Endothelial cell (in vitro differentiated cells): ENCODE measurements at regions not wholly inside any gene's neighbourhood (a gene's known extent, or its start where the extent isn't known, plus 50 kb on each side); places are given as distances from the start of the nearest gene placed in this dataset.

Experiments
- DNase-seq: peaks from one replicate; pipeline ENCODE4 v3.0.0; 2021; ENCODE audit warnings: low spot score
- H3K27ac Mint-ChIP-seq: one replicate; pipeline ENCODE4 v1.8.0; 2021; ENCODE audit warnings: mixed read lengths, inconsistent platforms; ENCODE audit not compliant: unreplicated experiment
- H3K27me3 Mint-ChIP-seq: one replicate; pipeline ENCODE4 v1.8.0; 2021; ENCODE audit warnings: mild to moderate bottlenecking, moderate library complexity, mixed read lengths, inconsistent platforms; ENCODE audit not compliant: unreplicated experiment
- H3K36me3 Mint-ChIP-seq: one replicate; pipeline ENCODE4 v1.8.0; 2021; ENCODE audit warnings: mild to moderate bottlenecking, low read depth, mixed read lengths, inconsistent platforms; ENCODE audit not compliant: unreplicated experiment
- H3K4me1 Mint-ChIP-seq: one replicate; pipeline ENCODE4 v1.8.0; 2021; ENCODE audit warnings: mild to moderate bottlenecking, mixed read lengths, inconsistent platforms; ENCODE audit not compliant: unreplicated experiment
- H3K4me3 Mint-ChIP-seq: one replicate; pipeline ENCODE4 v1.8.0; 2021; ENCODE audit warnings: mild to moderate bottlenecking, mixed read lengths, inconsistent platforms; ENCODE audit not compliant: unreplicated experiment
- H3K9me3 Mint-ChIP-seq: one replicate; pipeline ENCODE4 v1.8.0; 2021; ENCODE audit warnings: mixed read lengths, inconsistent platforms; ENCODE audit not compliant: unreplicated experiment
- CTCF ChIP-seq: fragments of 200-600 bp; sonication (generic); IDR thresholded peaks from one replicate; pipeline ENCODE4 v1.5.0; 2021; ENCODE audit warnings: antibody characterized with exemption; ENCODE audit not compliant: unreplicated experiment

- Mint-ChIP-seq H3K27ac (no peak overlapping the region), H3K9me3 (no peaks in the 10 kb centered on the region), H3K4me1 (peaks cover 6% of the 10 kb centered on the region), H3K36me3 (no peaks in the 10 kb centered on the region), H3K4me3 (no peak overlapping the region), H3K27me3 (no peaks in the 10 kb centered on the region)
- DNase-seq: no peak
- no peak for TF ChIP-seq CTCF
Measured at GRCh38 chr2:17095340-17095739, 422.9 kb downstream of the RAD51AP2 start.

GRCh38 chr2:17093712-17094111 is 424.5 kb downstream of the RAD51AP2 start:
- Mint-ChIP-seq H3K36me3 (no peaks in the 10 kb centered on the region), H3K27me3 (no peaks in the 10 kb centered on the region), H3K4me3 (no peak overlapping the region), H3K27ac (no peak overlapping the region), H3K9me3 (no peaks in the 10 kb centered on the region), H3K4me1 (peaks cover 6% of the 10 kb centered on the region)
- no peak for DNase-seq
- no peak for TF ChIP-seq CTCF

- no peak overlapping the region for H3K4me3 Mint-ChIP-seq
- no peak for TF ChIP-seq CTCF
- peaks cover 17% of the 10 kb centered on the region for H3K4me1 Mint-ChIP-seq
- H3K9me3 Mint-ChIP-seq: no peaks in the 10 kb centered on the region
- no peak for DNase-seq
- no peaks in the 10 kb centered on the region for H3K36me3 Mint-ChIP-seq
- peaks cover 1% of the 10 kb centered on the region for H3K27me3 Mint-ChIP-seq
- no peak overlapping the region for H3K27ac Mint-ChIP-seq
Measured at GRCh38 chr2:17086990-17087389, 421.4 kb upstream of the CYRIA start.

GRCh38 chr2:17085546-17086202 is 420.0 kb upstream of the CYRIA start:
- H3K27me3 Mint-ChIP-seq: peaks cover 1% of the 10 kb centered on the region
- no peaks in the 10 kb centered on the region for H3K9me3 Mint-ChIP-seq
- H3K4me3 Mint-ChIP-seq: no peak overlapping the region
- no peak for DNase-seq
- H3K27ac Mint-ChIP-seq: no peak overlapping the region
- TF ChIP-seq CTCF: no peak
- no peaks in the 10 kb centered on the region for H3K36me3 Mint-ChIP-seq
- peaks cover 12% of the 10 kb centered on the region for H3K4me1 Mint-ChIP-seq

- Mint-ChIP-seq H3K27ac (no peak overlapping the region), H3K4me3 (no peak overlapping the region), H3K36me3 (peaks cover 7% of the 10 kb centered on the region), H3K27me3 (peaks cover 1% of the 10 kb centered on the region), H3K9me3 (peaks cover 8% of the 10 kb centered on the region), H3K4me1 (peaks cover 11% of the 10 kb centered on the region)
- no peak for TF ChIP-seq CTCF
- DNase-seq: no peak
Measured at GRCh38 chr2:17084877-17085276, 419.2 kb upstream of the CYRIA start.
